ENCODE measurements at regions not wholly inside any gene's neighbourhood (a gene's known extent, or its start where the extent isn't known, plus 50 kb on each side); places are given as distances from the start of the nearest gene placed in this dataset.

DNA sequence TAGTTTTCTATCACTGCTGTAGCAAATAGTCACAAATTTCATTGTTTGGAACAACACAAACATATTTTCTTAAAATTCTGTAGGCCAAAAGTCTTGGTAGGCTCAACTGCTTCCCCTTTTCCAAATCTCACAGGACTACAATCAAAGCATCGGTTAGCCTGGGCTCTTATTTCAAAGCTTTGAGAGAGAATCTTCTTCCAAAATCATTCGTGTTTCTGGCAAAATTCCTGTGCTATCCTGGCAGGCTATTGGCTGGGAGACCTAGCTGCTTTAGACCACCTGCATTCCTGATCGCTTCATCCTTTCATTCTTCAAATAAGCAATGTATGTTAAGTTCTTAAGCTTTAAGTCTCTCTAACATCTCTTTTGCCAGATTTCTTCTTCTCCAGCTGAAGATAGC, 629.8 kb upstream of the CDH18 start:
- DNase-seq = no peak
- no peaks in the 10 kb centered on the region for H3K4me1 ChIP-seq
- H3K9me3 ChIP-seq = no peaks in the 10 kb centered on the region
- H3K36me3 ChIP-seq = no peaks in the 10 kb centered on the region
- H3K27me3 ChIP-seq = no peaks in the 10 kb centered on the region
- 66 to 78% (median 74%) methylated on average over 3 of the region's 3 CpGs for WGBS, 5 donors
- TF ChIP-seq, protein P1, sequence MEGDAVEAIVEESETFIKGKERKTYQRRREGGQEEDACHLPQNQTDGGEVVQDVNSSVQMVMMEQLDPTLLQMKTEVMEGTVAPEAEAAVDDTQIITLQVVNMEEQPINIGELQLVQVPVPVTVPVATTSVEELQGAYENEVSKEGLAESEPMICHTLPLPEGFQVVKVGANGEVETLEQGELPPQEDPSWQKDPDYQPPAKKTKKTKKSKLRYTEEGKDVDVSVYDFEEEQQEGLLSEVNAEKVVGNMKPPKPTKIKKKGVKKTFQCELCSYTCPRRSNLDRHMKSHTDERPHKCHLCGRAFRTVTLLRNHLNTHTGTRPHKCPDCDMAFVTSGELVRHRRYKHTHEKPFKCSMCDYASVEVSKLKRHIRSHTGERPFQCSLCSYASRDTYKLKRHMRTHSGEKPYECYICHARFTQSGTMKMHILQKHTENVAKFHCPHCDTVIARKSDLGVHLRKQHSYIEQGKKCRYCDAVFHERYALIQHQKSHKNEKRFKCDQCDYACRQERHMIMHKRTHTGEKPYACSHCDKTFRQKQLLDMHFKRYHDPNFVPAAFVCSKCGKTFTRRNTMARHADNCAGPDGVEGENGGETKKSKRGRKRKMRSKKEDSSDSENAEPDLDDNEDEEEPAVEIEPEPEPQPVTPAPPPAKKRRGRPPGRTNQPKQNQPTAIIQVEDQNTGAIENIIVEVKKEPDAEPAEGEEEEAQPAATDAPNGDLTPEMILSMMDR (IDR thresholded peaks at IDR 0.05) = no peak
- no peak for TF ChIP-seq POLR2A (IDR thresholded peaks at IDR 0.05)
- no peak for TF ChIP-seq EP300 (IDR thresholded peaks at IDR 0.05)
- TF ChIP-seq POLR2AphosphoS5 (IDR thresholded peaks at IDR 0.05) = no peak
- H3K4me3 ChIP-seq = no peak overlapping the region
- H3K27ac ChIP-seq = no peak overlapping the region
- intact Hi-C loops (cut with DNase I; ENCODE audit: low total_unique reads) = no loop called here

DNA sequence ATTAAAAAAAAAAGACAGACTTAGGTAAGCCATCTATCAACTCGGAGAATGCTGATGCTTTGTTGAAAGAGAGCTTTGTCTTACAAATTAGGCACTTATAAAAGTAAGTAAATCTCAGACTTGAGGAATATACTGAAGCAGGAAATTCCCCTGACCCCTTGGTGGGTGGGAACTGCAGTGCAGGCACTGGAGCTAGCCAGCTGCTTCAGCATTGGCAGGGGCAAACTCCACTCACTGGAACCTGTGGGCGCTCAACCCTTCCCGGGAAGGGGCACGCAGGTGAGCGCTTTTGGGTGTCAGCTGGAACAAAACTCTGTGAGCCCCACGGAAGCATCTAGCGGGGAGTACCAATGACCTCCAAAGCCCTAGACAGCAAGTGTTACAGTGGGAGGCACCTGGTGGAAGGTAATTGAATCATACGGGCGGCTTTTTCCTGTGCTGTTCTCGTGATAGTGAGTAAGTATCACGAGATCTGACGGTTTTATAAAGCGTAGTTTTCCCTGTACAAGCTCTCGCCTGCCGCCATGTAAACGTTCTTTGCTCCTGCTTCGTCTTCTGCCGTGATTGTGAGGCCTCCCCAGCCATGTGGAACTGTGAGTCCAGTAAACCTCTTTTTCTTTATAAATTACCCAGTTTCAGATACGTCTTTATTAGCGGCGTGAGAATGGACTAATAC, 628.0 kb upstream of the CDH18 start:
- intact Hi-C loops (cut with DNase I; ENCODE audit: low total_unique reads) = no loop called here
- Histone ChIP-seq H3K27ac (no peak overlapping the region), H3K9me3 (no peaks in the 10 kb centered on the region), H3K36me3 (no peaks in the 10 kb centered on the region), H3K27me3 (no peaks in the 10 kb centered on the region), H3K4me1 (no peaks in the 10 kb centered on the region), H3K4me3 (no peak overlapping the region)
- no peak for DNase-seq
- 89 to 94% (median 91%) methylated on average over 21 of the region's 21 CpGs for WGBS, 5 donors
- TF ChIP-seq, protein P1 (IDR thresholded peaks at IDR 0.05) = no peak
- TF ChIP-seq POLR2AphosphoS5 (IDR thresholded peaks at IDR 0.05) (no peak), EP300 (IDR thresholded peaks at IDR 0.05) (no peak), POLR2A (IDR thresholded peaks at IDR 0.05) (no peak)

DNA sequence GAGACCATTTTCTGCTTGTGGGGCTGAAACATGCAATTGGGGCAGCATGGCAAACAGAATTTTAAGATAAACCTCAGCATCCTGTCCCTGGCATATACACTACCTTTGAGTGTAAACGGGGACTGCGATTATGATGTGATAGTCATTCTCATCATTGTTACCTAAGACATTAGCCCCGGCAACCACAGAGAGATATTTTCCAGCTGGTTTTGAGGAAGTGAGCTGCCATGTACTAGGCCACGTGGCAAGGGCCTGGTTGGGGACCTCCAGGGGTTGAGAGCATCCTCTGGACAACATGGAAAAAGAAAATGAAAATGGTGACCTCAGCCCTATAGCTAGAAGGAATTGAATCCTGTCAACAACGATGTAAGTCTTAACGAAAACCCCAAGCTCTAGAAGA, 623.6 kb upstream of the CDH18 start:
- H3K27ac ChIP-seq = no peak overlapping the region
- no peaks in the 10 kb centered on the region for H3K27me3 ChIP-seq
- no peak overlapping the region for H3K4me3 ChIP-seq
- H3K9me3 ChIP-seq = no peaks in the 10 kb centered on the region
- 51 to 77% (median 64%) methylated on average over 6 of the region's 6 CpGs for WGBS, 5 donors
- no peak for TF ChIP-seq POLR2AphosphoS5 (IDR thresholded peaks at IDR 0.05)
- TF ChIP-seq POLR2A (IDR thresholded peaks at IDR 0.05) = no peak
- TF ChIP-seq, protein P1 (IDR thresholded peaks at IDR 0.05) = no peak
- TF ChIP-seq EP300 (IDR thresholded peaks at IDR 0.05) = no peak
- no peak for DNase-seq
- H3K36me3 ChIP-seq = no peaks in the 10 kb centered on the region
- intact Hi-C loops (cut with DNase I; ENCODE audit: low total_unique reads) = no loop called here
- no peaks in the 10 kb centered on the region for H3K4me1 ChIP-seq

DNA sequence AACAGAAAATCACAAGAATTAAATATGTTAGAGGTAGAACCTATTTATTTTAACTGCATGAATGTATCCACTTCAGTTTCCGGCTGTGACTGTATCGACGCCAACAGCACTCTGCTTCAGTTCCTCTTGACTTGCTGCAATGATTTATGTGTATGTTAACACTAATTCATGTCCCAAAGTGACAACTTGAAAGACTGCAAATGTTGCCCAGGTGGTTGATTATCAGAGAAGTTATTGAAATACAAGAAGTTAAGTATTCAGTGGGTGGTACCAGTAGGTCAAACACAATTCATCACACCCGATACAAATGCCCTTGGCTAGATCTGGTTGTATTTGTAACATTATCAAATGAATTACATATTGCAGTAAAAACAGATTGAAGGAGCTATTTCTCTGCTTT, 622.7 kb upstream of the CDH18 start:
- DNase-seq = peak in 1 of 2 donors; percentile 56
- 13 to 25% (median 16%) methylated on average over 4 of the region's 4 CpGs for WGBS, 5 donors
- no peaks in the 10 kb centered on the region for H3K4me1 ChIP-seq
- no peaks in the 10 kb centered on the region for H3K9me3 ChIP-seq
- H3K36me3 ChIP-seq = no peaks in the 10 kb centered on the region
- no peak overlapping the region for H3K27ac ChIP-seq
- TF ChIP-seq POLR2A (IDR thresholded peaks at IDR 0.05) (no peak), POLR2AphosphoS5 (IDR thresholded peaks at IDR 0.05) (no peak), EP300 (IDR thresholded peaks at IDR 0.05) (no peak)
- TF ChIP-seq, protein P1 (IDR thresholded peaks at IDR 0.05) = no peak
- intact Hi-C loops (cut with DNase I; ENCODE audit: low total_unique reads) = no loop called here
- no peaks in the 10 kb centered on the region for H3K27me3 ChIP-seq
- no peak overlapping the region for H3K4me3 ChIP-seq

All from stomach (tissue), 8 donors.